GM23338 (cell line): ENCODE measurements at regions not wholly inside any gene's neighbourhood (a gene's known extent, or its start where the extent isn't known, plus 50 kb on each side); places are given as distances from the start of the nearest gene placed in this dataset.

ENCODE experiments used
- ATAC-seq: fragments of 200-7000 bp; cut with Tn5 transposase; 3 replicates; pipeline ENCODE4 v1.9.1; 2020
- DNase-seq: peaks from one replicate; pipeline ENCODE4 v3.0.0-alpha.2; 2015; ENCODE audit warnings: low spot score
- H2AFZ ChIP-seq: fragments of 200-600 bp; sonication (generic); 2 replicates; pipeline ENCODE4 v1.8.0; 2016; ENCODE audit warnings: antibody characterized with exemption, mild to moderate bottlenecking, moderate library complexity
- H3F3A ChIP-seq: fragments of 200-600 bp; sonication (generic); replicated peaks from 2 replicates; pipeline ENCODE4 v1.8.0; 2017; ENCODE audit warnings: antibody characterized with exemption, mixed run types, low read depth
- H3K27ac ChIP-seq: fragments of 200-600 bp; sonication (generic); 2 replicates; pipeline ENCODE4 v1.6.1; 2016; ENCODE audit warnings: low read depth
- H3K27me3 ChIP-seq: fragments of 200-600 bp; sonication (generic); 2 replicates; pipeline ENCODE4 v1.8.0; 2016; ENCODE audit warnings: mild to moderate bottlenecking, mixed run types, moderate library complexity; ENCODE audit not compliant: insufficient read depth
- H3K36me3 ChIP-seq: fragments of 200-600 bp; sonication (generic); 2 replicates; pipeline ENCODE4 v1.8.0; 2016; ENCODE audit warnings: mild to moderate bottlenecking; ENCODE audit not compliant: insufficient read depth
- H3K4me1 ChIP-seq: fragments of 200-600 bp; sonication (generic); 2 replicates; pipeline ENCODE4 v1.8.0; 2016; ENCODE audit warnings: mild to moderate bottlenecking, moderate library complexity; ENCODE audit not compliant: insufficient read depth
- H3K4me2 ChIP-seq: fragments of 200-600 bp; sonication (generic); 2 replicates; pipeline ENCODE4 v1.7.1; 2017; ENCODE audit warnings: mixed run types
- H3K4me3 ChIP-seq: fragments of 200-600 bp; sonication (generic); 2 replicates; pipeline ENCODE4 v1.6.1; 2016; ENCODE audit warnings: mixed run types
- H3K79me2 ChIP-seq: fragments of 200-600 bp; sonication (generic); replicated peaks from 2 replicates; pipeline ENCODE4 v1.8.0; 2017; ENCODE audit warnings: mild to moderate bottlenecking; ENCODE audit not compliant: insufficient read depth
- H3K9me2 ChIP-seq: fragments of 200-600 bp; sonication (generic); 2 replicates; pipeline ENCODE4 v1.8.0; 2017; ENCODE audit not compliant: insufficient read depth
- H4K20me1 ChIP-seq: fragments of 200-600 bp; sonication (generic); replicated peaks from 2 replicates; pipeline ENCODE4 v1.8.0; 2017; ENCODE audit warnings: mild to moderate bottlenecking; ENCODE audit not compliant: insufficient read depth
- H3K27ac Mint-ChIP-seq: 2 replicates; pipeline ENCODE4 v1.8.0; 2020; ENCODE audit warnings: inconsistent platforms, mild to moderate bottlenecking, moderate library complexity, mixed read lengths
- H3K27me3 Mint-ChIP-seq: 3 replicates; pipeline ENCODE4 v1.8.0; 2022; ENCODE audit warnings: low read depth, mild to moderate bottlenecking, moderate library complexity, mixed read lengths, inconsistent platforms; ENCODE audit not compliant: insufficient read depth, poor library complexity
- H3K36me3 Mint-ChIP-seq: 3 replicates; pipeline ENCODE4 v1.8.0; 2021; ENCODE audit warnings: low read depth, mild to moderate bottlenecking, inconsistent platforms, moderate library complexity, mixed read lengths
- H3K4me1 Mint-ChIP-seq: 3 replicates; pipeline ENCODE4 v1.8.0; 2020; ENCODE audit warnings: mild to moderate bottlenecking, inconsistent platforms, mixed read lengths
- H3K4me3 Mint-ChIP-seq: 3 replicates; pipeline ENCODE4 v1.8.0; 2021; ENCODE audit warnings: moderate library complexity, mild to moderate bottlenecking, inconsistent platforms, mixed read lengths
- H3K9me3 Mint-ChIP-seq: 3 replicates; pipeline ENCODE4 v1.8.0; 2020; ENCODE audit warnings: moderate library complexity, mild to moderate bottlenecking, inconsistent platforms, mixed read lengths
- EZH2 ChIP-seq: fragments of 200-600 bp; sonication (generic); IDR thresholded peaks from one replicate; pipeline ENCODE4 v1.8.0; 2017; ENCODE audit warnings: antibody characterized with exemption, mild to moderate bottlenecking, low read depth; ENCODE audit not compliant: unreplicated experiment
- NANOG ChIP-seq: IDR thresholded peaks from 2 replicates; pipeline ENCODE4 v1.6.1; 2016; ENCODE audit warnings: antibody characterized with exemption, borderline replicate concordance
- POLR2AphosphoS5 ChIP-seq: IDR thresholded peaks from 2 replicates; pipeline ENCODE4 v1.6.1; 2016; ENCODE audit warnings: antibody characterized with exemption, low read depth
- STAT1 ChIP-seq: IDR thresholded peaks from one replicate; pipeline ENCODE4 v1.6.1; 2016; ENCODE audit warnings: antibody characterized with exemption; ENCODE audit not compliant: unreplicated experiment
- ZNF114 ChIP-seq: fragments of 250-450 bp; sonication (Bioruptor Pico); IDR thresholded peaks from 2 replicates; pipeline ENCODE4 v1.5.0; 2020; ENCODE audit warnings: mild to moderate bottlenecking, moderate library complexity
- TF ChIP-seq, protein P1 (sequence below): IDR thresholded peaks from one replicate; pipeline ENCODE4 v1.6.1; 2018; ENCODE audit warnings: antibody characterized with exemption; ENCODE audit not compliant: unreplicated experiment
- TF ChIP-seq, protein P2 (sequence below): IDR thresholded peaks from 2 replicates; pipeline ENCODE4 v1.6.1; 2016; ENCODE audit warnings: antibody characterized with exemption

GRCh38 chr5:110956280-110956912 is 115.1 kb upstream of the TSLP start (continued):
- TF ChIP-seq, protein P1, sequence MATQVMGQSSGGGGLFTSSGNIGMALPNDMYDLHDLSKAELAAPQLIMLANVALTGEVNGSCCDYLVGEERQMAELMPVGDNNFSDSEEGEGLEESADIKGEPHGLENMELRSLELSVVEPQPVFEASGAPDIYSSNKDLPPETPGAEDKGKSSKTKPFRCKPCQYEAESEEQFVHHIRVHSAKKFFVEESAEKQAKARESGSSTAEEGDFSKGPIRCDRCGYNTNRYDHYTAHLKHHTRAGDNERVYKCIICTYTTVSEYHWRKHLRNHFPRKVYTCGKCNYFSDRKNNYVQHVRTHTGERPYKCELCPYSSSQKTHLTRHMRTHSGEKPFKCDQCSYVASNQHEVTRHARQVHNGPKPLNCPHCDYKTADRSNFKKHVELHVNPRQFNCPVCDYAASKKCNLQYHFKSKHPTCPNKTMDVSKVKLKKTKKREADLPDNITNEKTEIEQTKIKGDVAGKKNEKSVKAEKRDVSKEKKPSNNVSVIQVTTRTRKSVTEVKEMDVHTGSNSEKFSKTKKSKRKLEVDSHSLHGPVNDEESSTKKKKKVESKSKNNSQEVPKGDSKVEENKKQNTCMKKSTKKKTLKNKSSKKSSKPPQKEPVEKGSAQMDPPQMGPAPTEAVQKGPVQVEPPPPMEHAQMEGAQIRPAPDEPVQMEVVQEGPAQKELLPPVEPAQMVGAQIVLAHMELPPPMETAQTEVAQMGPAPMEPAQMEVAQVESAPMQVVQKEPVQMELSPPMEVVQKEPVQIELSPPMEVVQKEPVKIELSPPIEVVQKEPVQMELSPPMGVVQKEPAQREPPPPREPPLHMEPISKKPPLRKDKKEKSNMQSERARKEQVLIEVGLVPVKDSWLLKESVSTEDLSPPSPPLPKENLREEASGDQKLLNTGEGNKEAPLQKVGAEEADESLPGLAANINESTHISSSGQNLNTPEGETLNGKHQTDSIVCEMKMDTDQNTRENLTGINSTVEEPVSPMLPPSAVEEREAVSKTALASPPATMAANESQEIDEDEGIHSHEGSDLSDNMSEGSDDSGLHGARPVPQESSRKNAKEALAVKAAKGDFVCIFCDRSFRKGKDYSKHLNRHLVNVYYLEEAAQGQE = no peak
- no peak for TF ChIP-seq ZNF114 (CRISPR knock-in tag)
- TF ChIP-seq, protein P2, sequence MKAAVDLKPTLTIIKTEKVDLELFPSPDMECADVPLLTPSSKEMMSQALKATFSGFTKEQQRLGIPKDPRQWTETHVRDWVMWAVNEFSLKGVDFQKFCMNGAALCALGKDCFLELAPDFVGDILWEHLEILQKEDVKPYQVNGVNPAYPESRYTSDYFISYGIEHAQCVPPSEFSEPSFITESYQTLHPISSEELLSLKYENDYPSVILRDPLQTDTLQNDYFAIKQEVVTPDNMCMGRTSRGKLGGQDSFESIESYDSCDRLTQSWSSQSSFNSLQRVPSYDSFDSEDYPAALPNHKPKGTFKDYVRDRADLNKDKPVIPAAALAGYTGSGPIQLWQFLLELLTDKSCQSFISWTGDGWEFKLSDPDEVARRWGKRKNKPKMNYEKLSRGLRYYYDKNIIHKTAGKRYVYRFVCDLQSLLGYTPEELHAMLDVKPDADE = no peak
- TF ChIP-seq POLR2AphosphoS5 = no peak

DNA sequence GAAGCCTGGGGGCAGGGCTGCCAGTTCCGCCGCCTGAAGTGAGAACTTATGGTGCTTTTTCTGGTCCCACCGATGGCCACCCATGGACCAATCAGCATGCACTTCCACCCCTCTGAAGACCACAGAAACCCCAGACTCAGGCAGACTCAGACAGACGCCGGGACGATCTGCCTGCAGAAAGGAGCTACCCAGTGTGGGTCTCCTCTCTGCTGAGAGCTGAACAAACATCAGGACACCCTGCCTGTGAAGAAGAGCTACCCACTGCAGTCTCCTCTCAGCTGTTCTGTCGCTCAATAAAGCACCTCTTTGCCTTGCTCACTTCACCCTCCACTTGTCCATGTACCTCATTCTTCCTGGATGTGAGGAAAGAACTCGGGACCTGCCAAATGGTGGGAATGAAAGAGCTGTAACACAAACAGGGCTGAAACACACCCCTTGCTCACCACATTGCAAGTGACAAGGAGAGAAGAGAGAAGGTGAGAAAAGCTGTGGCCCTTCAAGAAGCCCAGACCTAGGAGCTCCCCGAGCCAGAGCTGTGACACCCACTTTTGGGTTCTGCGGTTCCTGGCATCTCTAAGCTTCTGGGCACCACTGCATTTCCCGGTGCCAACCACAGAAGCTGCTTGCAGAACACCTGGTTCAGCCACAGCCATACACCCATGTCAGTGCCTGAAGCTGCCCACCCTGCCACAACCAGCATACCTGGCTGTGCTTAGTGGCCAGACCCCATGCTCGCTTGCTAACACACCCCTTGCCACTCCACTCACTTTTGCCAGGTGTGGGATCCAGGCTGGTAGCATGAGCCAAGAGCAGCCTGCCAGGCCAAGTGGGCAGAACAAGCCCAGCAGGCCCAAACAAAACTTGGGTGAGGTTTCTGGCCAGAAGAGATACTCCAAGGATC is 114.3 kb upstream of the TSLP start:
- Mint-ChIP-seq H3K36me3 (no peaks in the 10 kb centered on the region), H3K27me3 (peaks cover 6% of the 10 kb centered on the region), H3K27ac (no peak overlapping the region), H3K4me3 (no peak overlapping the region), H3K4me1 (no peaks in the 10 kb centered on the region; the same call in 2 of the 3 replicates), H3K9me3 (no peaks in the 10 kb centered on the region)
- TF ChIP-seq STAT1 = no peak
- TF ChIP-seq POLR2AphosphoS5 = no peak
- no peak for TF ChIP-seq ZNF114 (CRISPR knock-in tag)
- no peak for TF ChIP-seq NANOG
- Histone ChIP-seq H3K4me3 (no peak overlapping the region), H4K20me1 (no peaks in the 10 kb centered on the region), H3K9me2 (peaks cover 11% of the 10 kb centered on the region; the same call in 1 of the 2 replicates), H2AFZ (no peak overlapping the region), H3F3A (no peaks in the 10 kb centered on the region), H3K4me1 (no peaks in the 10 kb centered on the region), H3K4me2 (no peak overlapping the region), H3K27me3 (no peaks in the 10 kb centered on the region), H3K36me3 (no peaks in the 10 kb centered on the region), H3K27ac (no peak overlapping the region), H3K79me2 (no peaks in the 10 kb centered on the region)
- DNase-seq (no peak), ATAC-seq (no peak; the same call in 2 of the 3 replicates)

GRCh38 chr5:110957934-110958333 is 113.6 kb upstream of the TSLP start:
- ATAC-seq (no peak), DNase-seq (no peak)
- no peak overlapping the region for H3K27ac ChIP-seq
- no peak overlapping the region for H3K4me3 ChIP-seq
- Mint-ChIP-seq H3K4me1 (no peaks in the 10 kb centered on the region; the same call in 2 of the 3 replicates), H3K27me3 (peaks cover 6% of the 10 kb centered on the region), H3K36me3 (no peaks in the 10 kb centered on the region), H3K9me3 (no peaks in the 10 kb centered on the region), H3K27ac (no peak overlapping the region), H3K4me3 (no peak overlapping the region)
- H3K4me2 ChIP-seq = no peak overlapping the region
- H3K4me1 ChIP-seq = no peaks in the 10 kb centered on the region
- H3K27me3 ChIP-seq = no peaks in the 10 kb centered on the region
- H3K79me2 ChIP-seq = no peaks in the 10 kb centered on the region
- no peak overlapping the region for H2AFZ ChIP-seq
- H3K9me2 ChIP-seq = peaks cover 11% of the 10 kb centered on the region; the same call in 1 of the 2 replicates
- no peaks in the 10 kb centered on the region for H4K20me1 ChIP-seq
- no peaks in the 10 kb centered on the region for H3F3A ChIP-seq
- H3K36me3 ChIP-seq = no peaks in the 10 kb centered on the region
- no peak for TF ChIP-seq STAT1
- no peak for TF ChIP-seq EZH2
